HG02759 (cell line): ENCODE measurements at regions not wholly inside any gene's neighbourhood (a gene's known extent, or its start where the extent isn't known, plus 50 kb on each side); places are given as distances from the start of the nearest gene placed in this dataset.

ENCODE experiments used
- ATAC-seq: cut with Tn5 transposase; IDR thresholded peaks from one replicate; pipeline ENCODE4 v1.9.1; 2021; ENCODE audit warnings: mild to moderate bottlenecking, moderate library complexity; ENCODE audit not compliant: unreplicated experiment

- no peak for ATAC-seq
These were observed 1697.3 kb upstream of the MIR17HG start for GRCh38 chr13:89650226-89650625.

GRCh38 chr13:89660752-89661151 lies 1686.7 kb upstream of the MIR17HG start:
- ATAC-seq = no peak

- no peak for ATAC-seq
These were observed 1673.6 kb upstream of the MIR17HG start for GRCh38 chr13:89673789-89674311.

GRCh38 chr13:89678466-89679121 lies 1668.9 kb upstream of the MIR17HG start:
- no peak for ATAC-seq

- no peak for ATAC-seq
These were observed 1662.6 kb upstream of the MIR17HG start for GRCh38 chr13:89684896-89685295.

- no peak for ATAC-seq
These were observed 1661.3 kb upstream of the MIR17HG start for GRCh38 chr13:89686171-89686570.

- ATAC-seq = no peak
These were observed 1660.4 kb upstream of the MIR17HG start for GRCh38 chr13:89687066-89687465.

- ATAC-seq = no peak
These were observed 1658.6 kb upstream of the MIR17HG start for GRCh38 chr13:89688918-89689317.

- no peak for ATAC-seq
These were observed 1653.0 kb upstream of the MIR17HG start for GRCh38 chr13:89694451-89694850.

DNA sequence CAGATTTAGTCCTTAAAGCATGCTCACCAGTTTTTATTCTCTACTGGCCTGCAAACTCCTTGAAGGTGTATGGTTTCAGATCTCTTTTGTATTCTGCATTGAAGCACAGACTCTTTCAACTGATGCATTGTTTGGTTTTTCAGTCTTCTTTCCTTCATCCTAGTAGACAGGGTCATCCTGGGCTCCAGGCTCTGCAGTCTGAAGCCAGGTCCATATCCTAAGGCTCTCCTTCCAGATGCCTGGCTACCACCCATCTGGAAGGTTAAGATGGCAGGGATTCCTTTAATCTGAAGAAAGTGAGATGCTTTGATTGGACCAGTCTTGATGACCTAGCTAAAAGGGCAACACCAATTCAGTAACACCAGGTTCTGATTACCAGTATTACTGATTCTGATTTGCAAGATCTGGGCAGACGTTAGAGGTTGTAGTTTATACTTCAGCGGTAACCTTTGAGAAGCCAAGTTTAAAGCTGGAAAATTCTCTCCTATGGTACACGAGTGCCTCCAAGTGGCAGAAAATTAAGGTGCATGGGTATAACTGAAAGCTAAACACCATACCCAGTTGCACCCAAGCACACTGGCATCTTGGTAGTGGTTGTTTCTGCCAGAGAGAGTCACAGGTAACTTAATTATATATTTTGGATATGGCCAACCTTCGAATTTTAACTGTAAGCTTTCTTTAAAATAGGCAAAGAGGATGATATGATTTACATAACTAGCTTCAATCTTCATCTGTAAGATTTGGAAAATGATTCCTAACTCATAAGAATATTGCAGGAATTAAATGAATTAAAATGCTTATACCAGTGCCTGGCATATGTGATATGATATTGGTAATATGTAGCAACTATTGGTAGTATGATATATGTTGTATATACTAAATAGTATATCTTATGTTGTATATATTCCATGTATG lies 1651.9 kb upstream of the MIR17HG start:
- no peak for ATAC-seq

DNA sequence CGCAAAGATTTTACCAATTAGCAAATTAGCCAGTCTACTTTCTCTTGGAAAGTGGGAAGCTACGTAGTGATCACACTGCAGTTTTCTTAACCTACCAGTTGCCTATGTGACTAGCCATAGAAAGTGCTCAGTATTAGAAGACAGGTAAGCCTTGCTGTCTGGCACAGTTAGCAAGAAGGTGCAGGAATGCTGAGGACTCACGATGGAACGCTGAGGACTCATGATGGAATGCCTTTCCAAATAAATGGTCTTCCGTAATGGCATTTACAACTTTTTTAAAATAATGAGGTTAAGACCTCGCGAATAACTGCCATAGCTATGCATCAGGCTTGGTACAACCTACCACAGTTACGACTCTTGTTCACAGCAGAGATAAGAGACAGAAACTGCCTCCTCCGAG lies 1645.6 kb upstream of the MIR17HG start:
- no peak for ATAC-seq

DNA sequence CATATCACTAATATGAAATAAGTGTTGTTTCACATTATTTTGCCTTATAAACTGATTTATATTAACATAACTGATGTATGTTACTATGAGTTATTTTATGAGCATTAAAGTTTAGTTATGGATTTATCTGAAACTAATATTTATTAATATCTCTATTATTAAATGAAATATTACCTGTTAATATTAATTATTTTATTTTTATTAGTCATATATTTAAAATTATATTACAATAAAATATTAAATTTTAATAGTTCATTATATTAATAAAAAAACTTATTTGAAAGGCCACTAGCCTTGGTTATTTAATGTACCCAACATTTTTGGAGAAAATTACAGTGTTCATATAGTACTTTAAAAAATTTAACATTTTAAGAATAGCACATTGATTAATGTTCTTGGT lies 1643.4 kb upstream of the MIR17HG start:
- ATAC-seq = no peak

DNA sequence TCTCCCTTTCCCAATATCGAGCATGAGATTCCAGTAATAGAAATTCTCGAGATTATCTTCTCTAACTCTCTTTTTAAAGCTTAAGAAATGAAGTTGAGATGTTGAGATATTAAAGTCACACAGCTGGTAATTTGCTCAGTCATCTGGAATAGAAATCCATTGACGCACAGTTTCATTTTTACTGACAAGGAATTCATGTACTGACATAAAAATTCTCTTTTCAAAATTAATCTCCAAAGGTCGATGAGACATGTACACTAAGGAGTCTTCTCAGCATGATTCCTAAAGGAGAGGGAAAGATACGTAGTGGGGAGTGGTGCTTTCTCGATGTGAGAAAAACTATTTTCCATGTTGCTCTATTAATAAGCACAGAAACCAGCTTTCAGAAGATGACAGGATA lies 1639.5 kb upstream of the MIR17HG start:
- ATAC-seq = no peak

- no peak for ATAC-seq
These were observed 1626.3 kb upstream of the MIR17HG start for GRCh38 chr13:89721216-89721615.

- no peak for ATAC-seq
These were observed 1620.6 kb upstream of the MIR17HG start for GRCh38 chr13:89726690-89727435.

GRCh38 chr13:89733829-89734228 lies 1613.7 kb upstream of the MIR17HG start:
- no peak for ATAC-seq

DNA sequence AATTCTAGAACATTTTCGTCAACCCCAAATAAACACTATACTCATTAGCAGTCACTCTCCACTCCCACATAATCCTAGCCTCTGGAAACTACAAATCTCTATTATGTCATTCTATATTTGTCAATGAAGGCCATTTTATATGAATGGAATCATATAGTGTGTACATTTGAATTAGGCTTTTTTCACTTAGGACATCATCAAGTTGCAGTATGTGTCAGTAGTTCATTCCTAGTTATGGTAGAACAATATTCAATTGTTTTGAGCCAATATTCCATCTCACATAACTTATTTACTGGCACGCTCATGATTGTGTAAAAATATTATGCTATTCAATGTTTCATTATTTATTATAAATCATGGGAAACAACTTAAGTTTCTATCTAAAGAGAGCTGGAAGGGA lies 1610.4 kb upstream of the MIR17HG start:
- ATAC-seq = no peak

DNA sequence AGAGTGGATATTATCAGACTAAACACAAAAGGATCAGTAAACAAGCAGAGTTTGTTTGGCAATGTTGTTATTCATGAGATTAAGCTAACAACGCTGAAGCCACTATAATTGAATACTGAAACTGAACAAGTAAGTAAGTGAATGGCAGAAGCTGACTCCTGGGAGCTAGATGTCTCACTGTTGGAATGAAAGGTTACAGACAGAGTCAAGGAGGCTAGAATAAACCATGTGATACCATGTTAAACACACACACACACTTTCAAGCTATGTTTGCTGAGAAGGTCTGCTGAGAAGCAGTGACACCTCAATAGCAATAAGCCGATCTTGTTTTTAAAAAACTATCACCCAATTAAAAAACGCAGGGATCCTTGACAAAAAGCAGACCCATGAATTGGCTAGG lies 1609.4 kb upstream of the MIR17HG start:
- no peak for ATAC-seq

- ATAC-seq = no peak
These were observed 1606.3 kb upstream of the MIR17HG start for GRCh38 chr13:89740994-89741685.

GRCh38 chr13:89746554-89746953 lies 1600.9 kb upstream of the MIR17HG start:
- no peak for ATAC-seq

DNA sequence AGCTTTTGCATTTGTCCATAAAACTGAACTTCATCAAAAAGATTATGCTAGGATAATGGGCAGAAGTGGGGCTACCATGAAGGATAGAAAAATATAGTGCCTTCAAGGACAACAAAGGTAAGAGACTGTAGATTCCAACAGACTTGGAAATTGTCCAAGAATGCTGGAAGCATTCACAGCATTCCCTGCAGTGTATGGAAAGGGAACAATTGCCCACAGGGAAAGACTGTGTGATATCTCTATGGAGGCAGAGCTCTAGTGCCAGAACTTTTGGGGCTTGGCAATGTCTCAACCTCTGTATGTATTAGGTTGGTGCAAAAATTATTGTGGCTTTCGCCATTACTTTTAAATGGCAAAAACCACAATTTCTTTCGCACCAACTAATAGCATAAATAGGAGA lies 1598.8 kb upstream of the MIR17HG start:
- no peak for ATAC-seq
